Caco-2 (cell line): ENCODE measurements at regions not wholly inside any gene's neighbourhood (a gene's known extent, or its start where the extent isn't known, plus 50 kb on each side); places are given as distances from the start of the nearest gene placed in this dataset.

Source experiments
- BruUV-seq: library from RNA; stranded (reverse); fragments of 400-500 nt; replicated peaks from 2 replicates; lab custom pipeline; 2021; lab: Mats Ljungman, UMichigan
- CTCF ChIA-PET: fragments of 300-600 bp; sonication (Branson Sonifier 250); formaldehyde crosslinking; loops from one replicate; lab custom pipeline; 2022; ENCODE audit warnings: antibody characterized with exemption; lab: Charles Lee
- POLR2A ChIA-PET: fragments of 300-600 bp; sonication (Branson Sonifier 250); formaldehyde crosslinking; loops from one replicate; lab custom pipeline; 2022; ENCODE audit warnings: antibody characterized with exemption; lab: Charles Lee
- DNase-seq, 2 experiments: peaks; one replicate each; pipeline versions ENCODE4 v3.0.0 to v3.0.0-alpha.2; 2020 to 2022
- H3K27me3 ChIP-seq: replicated peaks from 2 replicates; pipeline ENCODE4 v1.6.0; 2011; ENCODE audit warnings: low read length; ENCODE audit not compliant: control insufficient read depth, insufficient read depth
- H3K36me3 ChIP-seq: 2 replicates; pipeline ENCODE4 v1.5.1; 2011; ENCODE audit warnings: low read length; ENCODE audit not compliant: control insufficient read depth, insufficient read depth
- H3K4me1 ChIP-seq: fragments of 250-450 bp; sonication (Bioruptor Pico); 2 replicates; pipeline ENCODE4 v1.5.1; 2020; ENCODE audit warnings: mild to moderate bottlenecking
- H3K4me3 ChIP-seq: 2 replicates; pipeline ENCODE4 v1.5.1; 2011; ENCODE audit warnings: low read depth, mild to moderate bottlenecking, control low read depth, low read length
- H3K9me3 ChIP-seq: fragments of 250-450 bp; sonication (Bioruptor Pico); 2 replicates; pipeline ENCODE4 v1.5.1; 2020; ENCODE audit warnings: mild to moderate bottlenecking, moderate library complexity
- H3K27ac Mint-ChIP-seq: one replicate; pipeline ENCODE4 v1.8.0; 2022; ENCODE audit warnings: mixed read lengths; ENCODE audit not compliant: unreplicated experiment
- H3K27me3 Mint-ChIP-seq: one replicate; pipeline ENCODE4 v1.8.0; 2022; ENCODE audit warnings: mixed read lengths; ENCODE audit not compliant: insufficient read depth, unreplicated experiment
- H3K36me3 Mint-ChIP-seq: one replicate; pipeline ENCODE4 v1.8.0; 2022; ENCODE audit warnings: mild to moderate bottlenecking, mixed read lengths; ENCODE audit not compliant: insufficient read depth, unreplicated experiment
- H3K4me1 Mint-ChIP-seq: one replicate; pipeline ENCODE4 v1.8.0; 2022; ENCODE audit warnings: low read depth, mixed read lengths; ENCODE audit not compliant: unreplicated experiment
- H3K4me3 Mint-ChIP-seq: one replicate; pipeline ENCODE4 v1.8.0; 2022; ENCODE audit warnings: mild to moderate bottlenecking, moderate library complexity, mixed read lengths; ENCODE audit not compliant: unreplicated experiment
- H3K9me3 Mint-ChIP-seq: one replicate; pipeline ENCODE4 v1.8.0; 2022; ENCODE audit warnings: mixed read lengths; ENCODE audit not compliant: unreplicated experiment
- CTCF ChIP-seq, 2 experiments: fragments of 200-600 bp in 1 of 2; IDR thresholded peaks; 1 replicate in 1 of 2; 2 replicates in 1 of 2; pipeline versions ENCODE4 v1.5.1 to v1.8.0; 2011 to 2022; ENCODE audit warnings: antibody characterized with exemption in 1 of 2, control low read depth in 1 of 2, inconsistent platforms in 1 of 2, low read depth in 1 of 2, low read length in 1 of 2, mild to moderate bottlenecking in 1 of 2, moderate library complexity in 1 of 2; ENCODE audit not compliant: insufficient read depth in 1 of 2, severe bottlenecking in 1 of 2, unreplicated experiment in 1 of 2
- intact Hi-C: fragments of 100-400 bp; cut with micrococcal nuclease; formaldehyde crosslinking; loops from one replicate; pipeline ENCODE4 v1.10.0; 2022; ENCODE audit not compliant: unreplicated experiment

- Mint-ChIP-seq H3K27ac (no peak overlapping the region), H3K27me3 (peaks cover 7% of the 10 kb centered on the region), H3K9me3 (peaks cover 9% of the 10 kb centered on the region), H3K4me3 (no peak overlapping the region), H3K36me3 (no peaks in the 10 kb centered on the region), H3K4me1 (no peaks in the 10 kb centered on the region)
- TF ChIP-seq CTCF (IDR thresholded peaks at IDR 0.05; ENCODE audit: insufficient read depth in 1 of 2, low read depth in 1 of 2, low read length in 1 of 2, severe bottlenecking in 1 of 2, unreplicated experiment in 1 of 2), result no peak
- H3K4me3 ChIP-seq, result no peak overlapping the region
- H3K27me3 ChIP-seq, result no peaks in the 10 kb centered on the region
- CTCF ChIA-PET, result no interaction called here
- POLR2A ChIA-PET, result no interaction called here
- no peak for DNase-seq
- no TSS peak for BruUV-seq
- H3K4me1 ChIP-seq, result no peaks in the 10 kb centered on the region
- intact Hi-C loops, result no loop called here
- no peaks in the 10 kb centered on the region for H3K36me3 ChIP-seq
- no peaks in the 10 kb centered on the region for H3K9me3 ChIP-seq
Observed at GRCh38 chr18:78126536-78126935, 853.1 kb upstream of the SALL3 start.

- CTCF ChIA-PET, result no interaction called here
- no peak for DNase-seq
- Mint-ChIP-seq H3K27ac (no peak overlapping the region), H3K27me3 (peaks cover 7% of the 10 kb centered on the region), H3K4me1 (no peaks in the 10 kb centered on the region), H3K4me3 (no peak overlapping the region), H3K36me3 (no peaks in the 10 kb centered on the region), H3K9me3 (peaks cover 9% of the 10 kb centered on the region)
- H3K27me3 ChIP-seq, result no peaks in the 10 kb centered on the region
- intact Hi-C loops, result no loop called here
- no TSS peak for BruUV-seq
- TF ChIP-seq CTCF (IDR thresholded peaks at IDR 0.05; ENCODE audit: insufficient read depth in 1 of 2, low read depth in 1 of 2, low read length in 1 of 2, severe bottlenecking in 1 of 2, unreplicated experiment in 1 of 2), result no peak
- no peaks in the 10 kb centered on the region for H3K4me1 ChIP-seq
- no peaks in the 10 kb centered on the region for H3K36me3 ChIP-seq
- H3K9me3 ChIP-seq, result no peaks in the 10 kb centered on the region
- POLR2A ChIA-PET, result no interaction called here
- no peak overlapping the region for H3K4me3 ChIP-seq
Observed at GRCh38 chr18:78127041-78127440, 852.6 kb upstream of the SALL3 start.

GRCh38 chr18:78128004-78128403 is 851.6 kb upstream of the SALL3 start:
- Histone ChIP-seq H3K27me3 (no peaks in the 10 kb centered on the region), H3K36me3 (no peaks in the 10 kb centered on the region), H3K4me1 (no peaks in the 10 kb centered on the region), H3K4me3 (no peak overlapping the region), H3K9me3 (no peaks in the 10 kb centered on the region)
- Mint-ChIP-seq H3K27me3 (peaks cover 7% of the 10 kb centered on the region), H3K9me3 (peaks cover 9% of the 10 kb centered on the region), H3K4me3 (no peak overlapping the region), H3K4me1 (no peaks in the 10 kb centered on the region), H3K36me3 (no peaks in the 10 kb centered on the region), H3K27ac (no peak overlapping the region)
- intact Hi-C loops, result no loop called here
- DNase-seq, result no peak
- POLR2A ChIA-PET, result no interaction called here
- BruUV-seq, result no TSS peak
- TF ChIP-seq CTCF (IDR thresholded peaks at IDR 0.05; ENCODE audit: insufficient read depth in 1 of 2, low read depth in 1 of 2, low read length in 1 of 2, severe bottlenecking in 1 of 2, unreplicated experiment in 1 of 2), result no peak
- CTCF ChIA-PET, result no interaction called here
